ENCODE measurements at regions not wholly inside any gene's neighbourhood (a gene's known extent, or its start where the extent isn't known, plus 50 kb on each side); places are given as distances from the start of the nearest gene placed in this dataset.

DNA sequence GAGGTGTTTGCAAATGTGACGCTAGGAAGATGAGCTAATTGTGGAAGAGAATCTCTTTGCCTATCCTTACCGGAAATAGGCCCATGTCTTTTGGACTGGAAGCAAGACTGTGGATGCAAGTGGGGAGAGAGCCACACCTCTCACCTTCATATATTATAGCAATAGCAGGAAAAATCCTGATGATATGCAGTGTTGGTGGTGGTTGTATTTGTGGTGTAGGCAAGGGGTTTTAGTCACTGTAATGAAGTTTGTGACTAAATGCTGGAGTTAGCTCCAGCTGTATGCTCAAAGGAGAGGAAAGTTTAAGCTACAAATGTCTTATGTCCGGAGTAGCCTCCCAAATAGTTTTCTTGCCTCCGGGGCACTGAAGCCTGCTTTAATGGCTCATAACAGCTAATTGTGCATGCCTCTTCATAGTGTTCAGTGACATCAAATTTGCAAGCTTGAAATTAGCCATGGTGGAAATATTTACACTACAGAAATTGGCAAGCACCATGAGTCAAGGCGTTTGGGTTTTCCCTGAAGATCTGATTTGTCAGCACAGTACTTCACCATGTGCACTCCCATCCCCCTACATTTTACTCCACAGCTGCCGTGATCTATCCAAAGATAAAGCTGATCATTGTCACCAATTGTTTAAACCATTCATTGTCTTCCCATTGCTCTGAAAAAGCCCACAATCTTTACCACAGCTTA is 102.6 kb upstream of the ZNF644 start:
- intact Hi-C loops (cut with DNase I), result no loop called here
- H3K9me3 ChIP-seq, result no peaks in the 10 kb centered on the region
- no peak for TF ChIP-seq POLR2AphosphoS5 (IDR thresholded peaks at IDR 0.05)
- no peak for TF ChIP-seq EP300 (IDR thresholded peaks at IDR 0.05)
- no peak for TF ChIP-seq POLR2A (IDR thresholded peaks at IDR 0.05)
- TF ChIP-seq, protein P1, sequence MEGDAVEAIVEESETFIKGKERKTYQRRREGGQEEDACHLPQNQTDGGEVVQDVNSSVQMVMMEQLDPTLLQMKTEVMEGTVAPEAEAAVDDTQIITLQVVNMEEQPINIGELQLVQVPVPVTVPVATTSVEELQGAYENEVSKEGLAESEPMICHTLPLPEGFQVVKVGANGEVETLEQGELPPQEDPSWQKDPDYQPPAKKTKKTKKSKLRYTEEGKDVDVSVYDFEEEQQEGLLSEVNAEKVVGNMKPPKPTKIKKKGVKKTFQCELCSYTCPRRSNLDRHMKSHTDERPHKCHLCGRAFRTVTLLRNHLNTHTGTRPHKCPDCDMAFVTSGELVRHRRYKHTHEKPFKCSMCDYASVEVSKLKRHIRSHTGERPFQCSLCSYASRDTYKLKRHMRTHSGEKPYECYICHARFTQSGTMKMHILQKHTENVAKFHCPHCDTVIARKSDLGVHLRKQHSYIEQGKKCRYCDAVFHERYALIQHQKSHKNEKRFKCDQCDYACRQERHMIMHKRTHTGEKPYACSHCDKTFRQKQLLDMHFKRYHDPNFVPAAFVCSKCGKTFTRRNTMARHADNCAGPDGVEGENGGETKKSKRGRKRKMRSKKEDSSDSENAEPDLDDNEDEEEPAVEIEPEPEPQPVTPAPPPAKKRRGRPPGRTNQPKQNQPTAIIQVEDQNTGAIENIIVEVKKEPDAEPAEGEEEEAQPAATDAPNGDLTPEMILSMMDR (IDR thresholded peaks at IDR 0.05), result no peak
- no peak for DNase-seq
- 82 to 90% methylated on average over 6 of the region's 6 CpGs for WGBS, 2 donors
- no peak overlapping the region for H3K27ac ChIP-seq
- no peak overlapping the region for H3K4me3 ChIP-seq
- no peaks in the 10 kb centered on the region for H3K36me3 ChIP-seq
- peaks cover 0 to 10% (median 4%) of the 10 kb centered on the region in 4 donors for H3K4me1 ChIP-seq
- no peaks in the 10 kb centered on the region for H3K27me3 ChIP-seq

DNA sequence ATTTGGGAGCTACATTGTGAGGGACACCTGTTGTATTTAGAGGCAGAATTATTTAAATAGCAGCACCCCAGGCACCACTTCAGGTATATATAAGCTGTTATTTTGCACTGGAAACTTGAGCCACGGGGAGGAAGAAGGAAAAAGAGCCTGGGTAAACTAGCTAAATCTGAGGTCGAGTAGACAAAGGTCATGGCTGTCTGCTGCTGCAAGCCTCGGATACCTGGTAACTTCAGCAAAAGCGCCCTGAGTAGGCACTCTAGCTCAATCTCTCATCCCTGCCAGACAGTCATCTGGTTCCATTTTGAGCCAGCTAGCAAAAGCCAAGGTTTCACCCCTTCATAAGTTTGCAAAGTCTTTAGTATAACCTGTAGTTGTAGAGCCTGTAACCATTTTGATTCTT is 101.9 kb upstream of the ZNF644 start:
- Histone ChIP-seq H3K27ac (no peak overlapping the region), H3K27me3 (no peaks in the 10 kb centered on the region), H3K4me1 (peaks cover 0 to 10% (median 4%) of the 10 kb centered on the region in 4 donors), H3K4me3 (no peak overlapping the region), H3K9me3 (no peaks in the 10 kb centered on the region), H3K36me3 (no peaks in the 10 kb centered on the region)
- WGBS, 2 donors, result 67 to 79% methylated on average over 4 of the region's 4 CpGs
- no peak for DNase-seq
- TF ChIP-seq POLR2AphosphoS5 (IDR thresholded peaks at IDR 0.05) (no peak), EP300 (IDR thresholded peaks at IDR 0.05) (no peak), POLR2A (IDR thresholded peaks at IDR 0.05) (no peak)
- TF ChIP-seq, protein P1 (IDR thresholded peaks at IDR 0.05), result no peak
- intact Hi-C loops (cut with DNase I), result no loop called here

DNA sequence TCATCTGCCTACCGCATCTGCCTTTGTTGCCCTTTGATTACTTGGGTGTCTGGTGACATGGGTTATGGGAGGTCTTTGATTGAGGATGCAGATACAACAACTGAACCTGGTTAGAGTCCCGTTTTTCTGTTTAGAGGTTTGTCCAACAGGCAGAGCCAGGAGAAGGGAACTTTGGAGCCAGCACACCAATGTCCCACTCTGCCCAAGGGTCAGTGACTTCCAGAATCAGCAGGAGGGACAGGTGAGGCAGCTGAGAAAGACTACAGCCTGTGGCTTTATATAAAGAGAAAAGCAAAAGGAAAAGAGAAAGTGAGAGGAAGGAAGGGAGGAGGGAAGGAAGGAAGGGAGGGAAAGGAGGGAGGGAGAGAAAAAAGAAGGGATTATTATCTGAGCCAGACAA is 101.5 kb upstream of the ZNF644 start:
- intact Hi-C loops (cut with DNase I), result no loop called here
- no peaks in the 10 kb centered on the region for H3K36me3 ChIP-seq
- TF ChIP-seq, protein P1 (IDR thresholded peaks at IDR 0.05), result no peak
- TF ChIP-seq EP300 (IDR thresholded peaks at IDR 0.05), result no peak
- TF ChIP-seq POLR2A (IDR thresholded peaks at IDR 0.05), result no peak
- no peak for TF ChIP-seq POLR2AphosphoS5 (IDR thresholded peaks at IDR 0.05)
- 18 to 29% methylated on average over 2 of the region's 2 CpGs for WGBS, 2 donors
- peaks cover 0 to 10% (median 4%) of the 10 kb centered on the region in 4 donors for H3K4me1 ChIP-seq
- H3K4me3 ChIP-seq, result no peak overlapping the region
- no peaks in the 10 kb centered on the region for H3K27me3 ChIP-seq
- no peak for DNase-seq
- H3K27ac ChIP-seq, result no peak overlapping the region
- H3K9me3 ChIP-seq, result no peaks in the 10 kb centered on the region

DNA sequence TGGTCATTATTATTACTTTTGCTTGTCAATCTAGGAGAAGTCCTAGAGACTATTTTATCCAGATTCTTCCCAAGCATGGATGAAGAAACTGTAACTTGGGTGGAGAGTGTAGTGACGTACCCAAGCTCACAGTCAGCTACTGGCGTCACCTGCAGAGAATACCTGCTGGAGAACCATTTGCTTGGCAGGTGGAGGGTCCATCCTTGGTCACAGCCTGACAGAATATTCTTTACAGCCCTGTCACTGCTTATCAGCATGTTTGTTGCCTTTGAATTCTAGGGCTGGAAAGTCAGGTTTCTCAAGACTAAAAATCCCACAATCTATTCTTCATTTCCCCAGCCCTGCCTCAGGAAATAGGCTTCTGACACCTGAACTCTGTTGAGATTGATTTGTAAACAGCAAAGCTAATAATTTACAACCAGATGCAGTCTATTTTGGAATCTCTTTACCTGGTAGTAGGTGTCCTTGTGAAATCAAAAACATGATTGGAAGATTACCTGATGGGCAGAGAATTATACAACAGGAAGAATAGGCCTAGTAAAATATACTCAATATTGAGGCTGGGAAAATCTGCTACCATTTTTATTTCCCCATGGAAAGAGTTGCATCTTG is 100.4 kb upstream of the ZNF644 start:
- H3K27ac ChIP-seq, result no peak overlapping the region
- no peak overlapping the region for H3K4me3 ChIP-seq
- no peak for TF ChIP-seq POLR2A (IDR thresholded peaks at IDR 0.05)
- no peak for TF ChIP-seq POLR2AphosphoS5 (IDR thresholded peaks at IDR 0.05)
- no peak for TF ChIP-seq EP300 (IDR thresholded peaks at IDR 0.05)
- intact Hi-C loops (cut with DNase I), result no loop called here
- H3K4me1 ChIP-seq, result peaks cover 0 to 10% (median 4%) of the 10 kb centered on the region in 4 donors
- no peaks in the 10 kb centered on the region for H3K9me3 ChIP-seq
- no peaks in the 10 kb centered on the region for H3K36me3 ChIP-seq
- WGBS, 2 donors, result 98% methylated on average over 2 of the region's 2 CpGs
- DNase-seq, result no peak
- no peaks in the 10 kb centered on the region for H3K27me3 ChIP-seq

DNA sequence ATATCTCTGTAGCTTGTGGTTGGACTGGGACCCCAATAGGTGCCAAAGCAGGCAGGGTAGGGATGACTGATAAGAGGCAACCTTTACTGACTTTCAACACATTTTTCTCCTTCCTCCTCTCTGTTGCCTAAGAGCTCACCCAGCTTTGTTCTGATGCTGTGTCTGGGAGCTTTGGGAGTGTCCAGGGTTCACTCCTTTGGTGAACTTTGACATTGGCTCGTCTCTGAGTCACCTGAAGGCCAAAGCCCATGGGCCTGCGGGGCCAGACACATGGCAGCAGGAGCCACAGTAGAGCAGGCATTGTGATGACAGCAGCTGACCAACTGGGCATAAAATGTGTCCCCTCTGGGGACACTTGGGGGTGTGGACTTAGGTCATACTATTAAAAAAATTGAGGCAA is 99.5 kb upstream of the ZNF644 start:
- Histone ChIP-seq H3K4me3 (no peak overlapping the region), H3K36me3 (no peaks in the 10 kb centered on the region), H3K27ac (no peak overlapping the region), H3K4me1 (peaks cover 0 to 10% (median 4%) of the 10 kb centered on the region in 4 donors), H3K9me3 (no peaks in the 10 kb centered on the region), H3K27me3 (no peaks in the 10 kb centered on the region)
- intact Hi-C loops (cut with DNase I), result no loop called here
- WGBS, 2 donors, result 42 to 79% methylated on average over 2 of the region's 2 CpGs
- TF ChIP-seq POLR2A (IDR thresholded peaks at IDR 0.05) (no peak), POLR2AphosphoS5 (IDR thresholded peaks at IDR 0.05) (no peak), EP300 (IDR thresholded peaks at IDR 0.05) (no peak)
- TF ChIP-seq, protein P1 (IDR thresholded peaks at IDR 0.05), result no peak
- DNase-seq, result no peak
